ENCODE measurements at regions not wholly inside any gene's neighbourhood (a gene's known extent, or its start where the extent isn't known, plus 50 kb on each side); places are given as distances from the start of the nearest gene placed in this dataset.

DNA sequence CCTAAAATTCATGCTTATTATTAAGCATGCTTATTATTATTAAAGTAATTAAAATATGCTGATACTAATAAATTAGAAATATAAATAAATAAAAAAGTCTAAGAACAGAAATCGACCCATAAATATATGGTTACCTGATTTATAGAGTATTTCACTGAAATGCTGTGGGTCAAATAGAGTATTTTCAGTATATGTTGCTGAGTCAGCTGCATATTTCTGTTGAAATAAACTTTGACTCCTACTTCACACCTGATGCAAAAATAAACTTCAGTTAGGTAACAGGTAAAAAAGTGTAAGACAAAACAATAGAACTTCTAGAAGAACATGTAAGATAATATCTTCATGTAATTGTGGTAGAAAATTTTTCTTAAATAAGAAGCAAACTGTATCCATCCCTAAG lies 967.9 kb downstream of the TRHDE start:
- H3K4me3 ChIP-seq (ENCODE audit: low read depth, low read length): no peak overlapping the region
- TF ChIP-seq, protein P1, sequence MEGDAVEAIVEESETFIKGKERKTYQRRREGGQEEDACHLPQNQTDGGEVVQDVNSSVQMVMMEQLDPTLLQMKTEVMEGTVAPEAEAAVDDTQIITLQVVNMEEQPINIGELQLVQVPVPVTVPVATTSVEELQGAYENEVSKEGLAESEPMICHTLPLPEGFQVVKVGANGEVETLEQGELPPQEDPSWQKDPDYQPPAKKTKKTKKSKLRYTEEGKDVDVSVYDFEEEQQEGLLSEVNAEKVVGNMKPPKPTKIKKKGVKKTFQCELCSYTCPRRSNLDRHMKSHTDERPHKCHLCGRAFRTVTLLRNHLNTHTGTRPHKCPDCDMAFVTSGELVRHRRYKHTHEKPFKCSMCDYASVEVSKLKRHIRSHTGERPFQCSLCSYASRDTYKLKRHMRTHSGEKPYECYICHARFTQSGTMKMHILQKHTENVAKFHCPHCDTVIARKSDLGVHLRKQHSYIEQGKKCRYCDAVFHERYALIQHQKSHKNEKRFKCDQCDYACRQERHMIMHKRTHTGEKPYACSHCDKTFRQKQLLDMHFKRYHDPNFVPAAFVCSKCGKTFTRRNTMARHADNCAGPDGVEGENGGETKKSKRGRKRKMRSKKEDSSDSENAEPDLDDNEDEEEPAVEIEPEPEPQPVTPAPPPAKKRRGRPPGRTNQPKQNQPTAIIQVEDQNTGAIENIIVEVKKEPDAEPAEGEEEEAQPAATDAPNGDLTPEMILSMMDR (IDR thresholded peaks at IDR 0.05; ENCODE audit: low read depth, low read length): no peak
- TF ChIP-seq POLR2A (IDR thresholded peaks at IDR 0.05; ENCODE audit: extremely low read depth, insufficient read length): no peak
- TF ChIP-seq, protein P2, sequence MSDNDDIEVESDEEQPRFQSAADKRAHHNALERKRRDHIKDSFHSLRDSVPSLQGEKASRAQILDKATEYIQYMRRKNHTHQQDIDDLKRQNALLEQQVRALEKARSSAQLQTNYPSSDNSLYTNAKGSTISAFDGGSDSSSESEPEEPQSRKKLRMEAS (IDR thresholded peaks at IDR 0.05; ENCODE audit: low read depth, low read length): no peak
- no peak for TF ChIP-seq MYC (IDR thresholded peaks at IDR 0.05; ENCODE audit: low read depth, low read length)
- no peak for DNase-seq (ENCODE audit: low read depth)

DNA sequence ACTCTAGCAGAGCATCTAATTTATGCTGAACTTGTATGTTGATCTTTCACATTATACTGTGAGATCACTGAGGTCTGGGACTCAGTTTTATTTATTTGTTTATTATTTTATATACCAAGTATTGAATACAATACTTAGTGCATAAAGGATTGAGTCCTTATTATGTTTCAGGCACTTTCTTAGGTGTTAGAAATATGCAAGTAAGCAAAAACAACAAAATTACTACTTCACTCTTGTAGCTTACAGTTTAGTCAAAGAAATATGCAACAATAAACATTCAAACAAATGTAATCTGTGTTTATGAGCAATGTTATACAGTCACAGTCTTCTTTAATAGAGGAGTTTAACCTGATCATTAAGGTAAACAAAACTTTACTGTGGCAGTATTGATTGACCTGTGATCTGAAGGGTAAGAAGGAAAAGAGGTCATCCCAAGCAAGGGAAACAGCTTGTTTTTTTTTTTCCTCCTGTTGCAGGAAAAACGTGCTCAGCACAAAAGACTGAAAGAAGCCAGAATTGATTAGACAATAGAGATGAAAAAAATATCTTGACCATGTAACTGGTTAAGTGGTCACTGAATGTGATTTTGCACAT lies 990.7 kb downstream of the TRHDE start:
- H3K4me3 ChIP-seq (ENCODE audit: low read depth, low read length): no peak overlapping the region
- TF ChIP-seq, protein P2 (IDR thresholded peaks at IDR 0.05; ENCODE audit: low read depth, low read length): no peak
- TF ChIP-seq POLR2A (IDR thresholded peaks at IDR 0.05; ENCODE audit: extremely low read depth, insufficient read length): no peak
- TF ChIP-seq, protein P1 (IDR thresholded peaks at IDR 0.05; ENCODE audit: low read depth, low read length): no peak
- no peak for DNase-seq (ENCODE audit: low read depth)

DNA sequence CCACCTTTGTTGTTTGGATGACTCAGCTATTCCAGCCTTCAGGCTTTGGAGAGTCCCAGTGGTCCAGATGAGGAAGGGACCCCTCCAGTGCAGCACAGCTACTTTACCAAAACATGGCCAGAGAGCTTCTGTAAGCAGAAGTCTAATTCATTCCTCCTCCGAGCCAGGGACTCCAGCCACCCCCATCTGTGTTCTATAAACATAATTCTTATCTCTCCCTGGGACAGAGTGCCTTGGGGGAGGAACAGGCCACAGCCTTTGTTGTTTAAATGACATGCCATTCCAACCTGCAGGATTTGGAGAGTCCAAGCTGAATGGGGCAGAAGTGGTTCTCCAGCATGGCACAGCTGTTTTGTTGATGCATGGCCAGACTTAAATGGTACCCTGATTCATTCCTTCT lies 994.0 kb downstream of the TRHDE start:
- no peak for DNase-seq (ENCODE audit: low read depth)
- no peak overlapping the region for H3K4me3 ChIP-seq (ENCODE audit: low read depth, low read length)
- TF ChIP-seq, protein P2 (IDR thresholded peaks at IDR 0.05; ENCODE audit: low read depth, low read length): no peak
- TF ChIP-seq, protein P1 (IDR thresholded peaks at IDR 0.05; ENCODE audit: low read depth, low read length): no peak
- no peak for TF ChIP-seq POLR2A (IDR thresholded peaks at IDR 0.05; ENCODE audit: extremely low read depth, insufficient read length)
- TF ChIP-seq MYC (IDR thresholded peaks at IDR 0.05; ENCODE audit: low read depth, low read length): no peak

DNA sequence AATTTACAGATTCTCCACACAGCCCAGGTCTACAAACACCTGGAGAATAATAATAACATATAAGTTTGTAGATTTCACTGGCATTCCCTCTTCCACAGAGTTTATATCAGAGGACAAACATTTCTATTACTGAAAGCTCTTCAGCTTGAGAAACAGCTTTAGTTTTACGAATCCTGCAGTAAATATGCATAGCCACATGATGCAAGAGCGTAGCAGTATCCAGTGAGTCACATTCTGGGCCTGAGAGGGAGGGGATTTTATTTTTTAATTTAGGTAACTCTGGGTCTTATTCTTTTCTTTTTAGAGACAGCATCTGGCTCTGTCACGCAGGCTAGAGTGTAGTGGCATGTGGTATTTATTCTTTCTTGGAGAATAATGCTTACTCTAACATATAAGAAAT lies 1002.8 kb downstream of the TRHDE start:
- no peak for DNase-seq (ENCODE audit: low read depth)
- no peak overlapping the region for H3K4me3 ChIP-seq (ENCODE audit: low read depth, low read length)
- TF ChIP-seq, protein P1 (IDR thresholded peaks at IDR 0.05; ENCODE audit: low read depth, low read length): no peak
- no peak for TF ChIP-seq POLR2A (IDR thresholded peaks at IDR 0.05; ENCODE audit: extremely low read depth, insufficient read length)
- no peak for TF ChIP-seq MYC (IDR thresholded peaks at IDR 0.05; ENCODE audit: low read depth, low read length)
- TF ChIP-seq, protein P2 (IDR thresholded peaks at IDR 0.05; ENCODE audit: low read depth, low read length): no peak

DNA sequence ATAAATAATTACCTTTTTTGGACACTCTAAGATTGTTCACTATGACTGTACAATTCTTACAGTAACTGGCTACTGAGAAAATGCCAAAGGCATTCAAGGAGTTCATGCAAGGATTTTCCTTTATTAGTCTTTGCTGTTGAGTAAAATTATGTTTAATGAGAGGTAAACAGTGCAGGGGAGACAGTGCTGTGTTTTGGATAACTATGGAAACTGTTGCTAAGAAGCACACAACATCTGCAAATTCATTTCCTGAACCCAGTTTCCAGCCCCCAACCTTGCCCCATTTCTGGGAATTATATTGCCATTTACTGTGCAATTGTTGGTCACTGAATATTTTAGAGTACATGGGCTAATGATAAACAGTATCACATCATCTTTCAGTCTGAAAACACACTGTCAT lies 1005.8 kb downstream of the TRHDE start:
- no peak overlapping the region for H3K4me3 ChIP-seq (ENCODE audit: low read depth, low read length)
- DNase-seq (ENCODE audit: low read depth): no peak
- TF ChIP-seq, protein P1 (IDR thresholded peaks at IDR 0.05; ENCODE audit: low read depth, low read length): no peak
- TF ChIP-seq POLR2A (IDR thresholded peaks at IDR 0.05; ENCODE audit: extremely low read depth, insufficient read length): no peak
- TF ChIP-seq, protein P2 (IDR thresholded peaks at IDR 0.05; ENCODE audit: low read depth, low read length): no peak
- no peak for TF ChIP-seq MYC (IDR thresholded peaks at IDR 0.05; ENCODE audit: low read depth, low read length)
